ENCODE measurements at regions not wholly inside any gene's neighbourhood (a gene's known extent, or its start where the extent isn't known, plus 50 kb on each side); places are given as distances from the start of the nearest gene placed in this dataset.

DNA sequence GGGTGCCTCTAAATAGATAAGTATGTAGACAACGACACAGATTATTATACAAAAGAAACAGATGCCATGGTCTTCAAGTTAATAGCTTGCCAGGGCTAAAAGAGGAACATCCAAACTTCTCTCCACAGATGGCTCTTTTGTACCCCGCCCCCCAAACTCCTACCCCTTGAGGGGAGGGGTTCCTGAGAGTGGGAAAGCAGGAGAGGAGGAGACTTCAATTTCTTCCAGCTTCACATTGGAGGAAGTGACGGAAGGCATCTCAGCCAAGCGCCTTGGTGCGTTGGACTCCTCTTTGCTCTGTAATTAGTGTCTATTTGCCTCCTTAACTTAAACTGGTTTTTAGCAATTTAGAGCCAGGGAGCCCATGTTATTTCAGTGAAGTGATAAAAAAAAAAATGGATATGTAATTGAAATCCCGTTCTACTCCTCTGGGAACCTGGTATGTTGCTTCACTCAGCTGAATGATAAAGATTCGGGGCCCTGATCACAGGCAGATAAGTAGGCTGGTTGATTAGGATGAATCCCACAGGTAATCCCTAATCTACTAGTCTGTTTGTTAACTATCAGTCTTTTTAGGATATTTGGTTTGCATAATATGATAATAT lies 580.9 kb upstream of the CADM1 start:
- TF ChIP-seq, protein P1, sequence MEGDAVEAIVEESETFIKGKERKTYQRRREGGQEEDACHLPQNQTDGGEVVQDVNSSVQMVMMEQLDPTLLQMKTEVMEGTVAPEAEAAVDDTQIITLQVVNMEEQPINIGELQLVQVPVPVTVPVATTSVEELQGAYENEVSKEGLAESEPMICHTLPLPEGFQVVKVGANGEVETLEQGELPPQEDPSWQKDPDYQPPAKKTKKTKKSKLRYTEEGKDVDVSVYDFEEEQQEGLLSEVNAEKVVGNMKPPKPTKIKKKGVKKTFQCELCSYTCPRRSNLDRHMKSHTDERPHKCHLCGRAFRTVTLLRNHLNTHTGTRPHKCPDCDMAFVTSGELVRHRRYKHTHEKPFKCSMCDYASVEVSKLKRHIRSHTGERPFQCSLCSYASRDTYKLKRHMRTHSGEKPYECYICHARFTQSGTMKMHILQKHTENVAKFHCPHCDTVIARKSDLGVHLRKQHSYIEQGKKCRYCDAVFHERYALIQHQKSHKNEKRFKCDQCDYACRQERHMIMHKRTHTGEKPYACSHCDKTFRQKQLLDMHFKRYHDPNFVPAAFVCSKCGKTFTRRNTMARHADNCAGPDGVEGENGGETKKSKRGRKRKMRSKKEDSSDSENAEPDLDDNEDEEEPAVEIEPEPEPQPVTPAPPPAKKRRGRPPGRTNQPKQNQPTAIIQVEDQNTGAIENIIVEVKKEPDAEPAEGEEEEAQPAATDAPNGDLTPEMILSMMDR (IDR thresholded peaks at IDR 0.05; ENCODE audit: insufficient read depth, low read depth, low read length): no peak
- no peak overlapping the region for H3K4me3 ChIP-seq (ENCODE audit: low read depth, low read length)
- DNase-seq (ENCODE audit: low read depth): no peak

DNA sequence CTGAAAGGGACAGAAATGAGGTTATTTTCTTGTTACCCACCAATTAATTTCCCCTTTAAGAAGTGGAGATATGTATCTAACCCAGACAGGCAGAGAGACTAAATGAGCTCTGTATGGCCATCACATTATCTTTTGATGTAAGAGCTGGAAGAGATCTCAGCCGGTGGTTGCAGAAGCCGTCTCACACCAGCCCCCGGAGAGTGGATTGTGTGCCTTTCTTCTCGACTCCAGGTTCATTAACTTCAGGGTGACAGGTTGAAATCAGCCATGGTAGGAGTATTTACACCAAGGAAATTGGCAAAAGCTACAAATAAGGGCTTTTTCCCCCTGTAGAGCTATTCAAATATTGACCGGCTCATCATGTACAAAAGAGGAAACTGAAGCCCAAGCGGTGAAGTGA lies 580.3 kb upstream of the CADM1 start:
- no peak for DNase-seq (ENCODE audit: low read depth)
- TF ChIP-seq, protein P1 (IDR thresholded peaks at IDR 0.05; ENCODE audit: insufficient read depth, low read depth, low read length): no peak
- no peak overlapping the region for H3K4me3 ChIP-seq (ENCODE audit: low read depth, low read length)

DNA sequence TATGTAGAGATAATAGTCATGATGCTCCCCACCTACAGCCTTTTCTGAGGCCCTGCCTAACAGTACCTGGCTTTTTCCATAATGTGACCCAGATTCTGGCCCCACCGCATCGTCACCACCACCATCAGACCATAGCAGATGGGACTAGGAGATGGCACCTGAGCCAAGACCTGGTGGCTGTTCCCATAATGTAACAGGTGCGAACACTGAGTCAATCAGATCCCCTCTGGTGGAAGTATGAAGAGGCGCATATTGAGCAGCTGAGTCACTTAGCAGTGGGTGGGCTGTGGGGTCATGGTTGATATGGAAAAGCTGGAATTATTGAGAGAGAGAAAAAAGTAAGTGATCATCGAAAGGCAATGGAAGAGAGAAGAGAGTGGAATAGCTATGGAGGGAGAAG lies 578.0 kb upstream of the CADM1 start:
- TF ChIP-seq, protein P1 (IDR thresholded peaks at IDR 0.05; ENCODE audit: insufficient read depth, low read depth, low read length): no peak
- H3K4me3 ChIP-seq (ENCODE audit: low read depth, low read length): no peak overlapping the region
- no peak for DNase-seq (ENCODE audit: low read depth)

DNA sequence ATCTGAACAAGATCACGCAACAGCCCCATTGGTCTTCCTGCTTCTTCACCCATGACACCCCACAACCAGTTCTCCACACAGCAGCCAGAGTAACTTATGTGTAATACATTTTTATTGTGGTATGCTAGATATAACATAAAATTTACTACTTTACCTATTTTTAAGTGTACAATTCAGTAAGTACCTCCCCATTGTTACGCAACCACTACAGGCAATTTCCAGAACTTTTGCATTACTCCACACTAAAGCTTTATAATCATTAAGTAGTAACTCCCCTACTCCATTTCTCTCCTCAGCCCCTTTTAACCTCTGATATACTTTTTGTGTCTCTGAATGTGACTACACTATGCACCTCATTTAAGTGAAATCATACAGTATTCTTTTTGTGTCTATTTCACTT lies 575.4 kb upstream of the CADM1 start:
- TF ChIP-seq, protein P1 (IDR thresholded peaks at IDR 0.05; ENCODE audit: insufficient read depth, low read depth, low read length): no peak

DNA sequence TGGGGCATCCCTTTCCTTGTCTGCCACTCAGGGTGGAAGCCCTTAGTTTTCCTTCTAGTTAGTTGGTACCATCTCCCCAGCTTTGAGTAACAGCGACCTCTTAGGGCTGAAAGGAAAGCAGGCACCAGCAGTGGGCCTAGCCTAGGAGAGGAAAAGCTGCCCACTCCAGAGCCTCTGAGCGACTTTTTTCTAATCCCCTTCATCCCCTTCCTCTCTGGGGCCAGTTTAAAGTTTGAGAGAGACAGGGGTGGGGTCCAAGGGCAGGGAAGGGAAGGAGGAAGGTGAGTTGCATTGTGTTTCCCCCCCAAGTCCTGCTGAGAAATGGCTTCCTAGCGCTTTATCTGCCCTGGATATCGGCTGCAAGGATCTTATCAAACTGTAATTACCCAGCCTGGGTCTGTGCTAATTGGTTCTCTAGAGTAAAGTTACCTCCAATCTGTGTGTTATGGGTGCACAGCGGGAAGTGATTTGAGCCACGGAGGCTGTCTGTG lies 573.9 kb upstream of the CADM1 start:
- DNase-seq (ENCODE audit: low read depth): no peak
- TF ChIP-seq, protein P1 (IDR thresholded peaks at IDR 0.05; ENCODE audit: insufficient read depth, low read depth, low read length): no peak
- no peak overlapping the region for H3K4me3 ChIP-seq (ENCODE audit: low read depth, low read length)

More for the DNA sequence above, 575.4 kb upstream of the CADM1 start:
- DNase-seq (ENCODE audit: low read depth): no peak
- H3K4me3 ChIP-seq (ENCODE audit: low read depth, low read length): no peak overlapping the region

DNA sequence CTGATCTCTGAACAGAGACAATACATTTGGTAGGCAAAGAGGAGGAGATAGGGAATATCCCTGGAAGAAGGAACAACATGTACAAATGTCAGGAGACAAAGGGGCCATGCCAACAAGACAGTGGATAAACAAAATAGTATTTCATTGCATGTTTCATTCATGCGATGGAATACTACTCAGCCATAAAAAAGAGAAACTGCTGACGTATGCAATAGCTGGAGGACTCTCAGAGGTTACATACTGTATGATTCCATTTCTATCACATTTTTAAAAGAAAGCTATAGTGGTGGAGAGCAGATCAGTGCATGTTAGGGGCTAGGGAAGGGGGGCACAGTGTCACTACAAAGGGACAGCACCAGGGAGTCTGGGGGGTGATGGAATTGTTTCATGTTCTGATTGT lies 572.9 kb upstream of the CADM1 start:
- DNase-seq (ENCODE audit: low read depth): no peak
- TF ChIP-seq, protein P1 (IDR thresholded peaks at IDR 0.05; ENCODE audit: insufficient read depth, low read depth, low read length): no peak
- H3K4me3 ChIP-seq (ENCODE audit: low read depth, low read length): no peak overlapping the region
